NCI-H345 treated with DMSO at 0.1 percent for 48 hours (cell line): ENCODE measurements at regions not wholly inside any gene's neighbourhood (a gene's known extent, or its start where the extent isn't known, plus 50 kb on each side); places are given as distances from the start of the nearest gene placed in this dataset.
"Not testable (repeated sequence)": the region's sequence is repeated elsewhere in the genome, so short reads cannot be mapped to it uniquely, and the experiment has no call there.

Source experiments
- DNase-seq: peaks from one replicate; lab custom pipeline; 2025; ENCODE audit not compliant: unreplicated experiment; lab: John Stamatoyannopoulos, UW

DNA sequence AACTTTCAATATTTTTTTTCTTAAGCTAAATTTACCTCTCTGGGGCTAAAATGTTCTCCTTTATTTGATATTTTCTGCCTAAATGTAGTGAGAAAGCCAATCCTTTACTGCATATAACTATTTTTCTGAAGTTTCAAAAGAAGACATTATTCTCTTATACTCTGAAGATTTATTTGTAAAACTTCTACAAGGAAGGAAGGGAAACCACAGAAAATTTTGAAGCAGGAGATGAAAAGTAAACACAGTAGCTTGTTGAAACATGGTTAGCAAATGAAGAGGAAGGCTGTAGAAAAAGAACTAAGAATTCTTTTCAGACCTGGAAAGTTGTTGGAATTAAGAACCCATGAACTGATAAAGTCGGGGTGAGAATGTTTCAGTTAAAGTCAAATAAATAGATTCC is 330.3 kb downstream of the HGF start:
- DNase-seq: no peak

DNA sequence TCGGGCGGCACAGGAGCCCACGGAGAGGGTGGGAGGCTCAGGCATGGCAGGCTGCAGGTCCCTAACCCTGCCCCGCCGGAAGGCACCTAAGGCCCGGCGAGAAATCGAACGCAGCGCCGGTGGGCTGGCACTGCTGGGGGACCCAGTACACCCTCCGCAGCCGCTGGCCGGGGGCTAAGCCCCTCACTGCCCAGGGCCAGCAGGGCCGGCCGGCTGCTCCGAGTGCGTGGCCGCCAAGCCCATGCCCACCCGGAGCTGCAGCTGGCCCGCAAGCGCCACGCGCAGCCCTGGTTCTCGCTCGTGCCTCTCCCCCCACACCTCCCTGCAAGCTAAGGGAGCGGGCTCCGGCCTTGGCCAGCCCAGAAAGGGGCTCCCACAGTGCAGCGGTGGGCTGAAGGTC is 332.7 kb downstream of the HGF start:
- DNase-seq: not testable (repeated sequence)

DNA sequence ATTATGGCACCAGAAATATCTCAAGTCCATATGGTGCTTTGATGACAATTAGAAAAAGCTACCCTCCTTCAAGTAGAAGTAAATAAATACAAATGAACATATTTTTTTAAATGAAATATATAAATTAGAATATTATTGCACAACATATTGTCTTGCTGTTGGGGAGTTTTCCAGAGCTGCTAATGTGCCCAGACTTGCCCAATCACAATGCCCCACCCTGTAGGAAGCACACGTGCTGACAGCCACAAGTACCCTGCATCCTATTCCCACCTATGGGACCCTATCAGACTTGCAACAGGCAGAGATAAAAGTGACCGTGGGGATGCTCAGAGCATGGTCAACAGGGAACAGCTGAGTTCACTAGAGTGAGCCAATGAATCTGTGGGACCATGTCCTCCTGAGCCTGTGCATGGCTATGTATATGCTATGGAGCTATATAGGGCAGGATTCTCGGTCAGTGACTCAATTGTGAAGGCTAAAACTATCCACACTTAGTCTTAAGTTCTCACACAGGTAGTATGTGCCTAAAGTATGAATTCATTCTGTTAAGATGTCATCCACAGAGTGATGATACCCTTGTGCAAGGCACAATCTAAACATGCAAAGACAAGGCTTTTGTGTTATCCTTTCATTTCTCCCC is 336.0 kb downstream of the HGF start:
- DNase-seq: no peak

DNA sequence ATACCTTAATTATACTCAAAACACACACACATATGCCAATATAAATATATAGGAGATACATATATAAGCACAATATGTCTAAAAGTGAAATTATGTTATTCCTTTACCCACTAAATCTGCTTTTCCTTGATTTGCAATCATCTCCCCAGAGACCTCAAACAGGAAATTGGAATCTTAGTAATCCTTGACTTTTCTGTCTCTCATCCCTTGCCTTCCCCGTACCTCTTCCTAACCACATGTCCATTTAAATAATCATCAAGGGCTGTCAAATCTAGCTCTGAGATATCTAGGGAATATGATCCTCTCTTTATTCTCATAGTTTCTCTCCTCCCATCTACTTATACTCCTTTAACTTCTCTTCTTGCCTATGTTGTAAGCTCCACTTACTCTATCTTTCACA is 336.6 kb downstream of the HGF start:
- no peak for DNase-seq

DNA sequence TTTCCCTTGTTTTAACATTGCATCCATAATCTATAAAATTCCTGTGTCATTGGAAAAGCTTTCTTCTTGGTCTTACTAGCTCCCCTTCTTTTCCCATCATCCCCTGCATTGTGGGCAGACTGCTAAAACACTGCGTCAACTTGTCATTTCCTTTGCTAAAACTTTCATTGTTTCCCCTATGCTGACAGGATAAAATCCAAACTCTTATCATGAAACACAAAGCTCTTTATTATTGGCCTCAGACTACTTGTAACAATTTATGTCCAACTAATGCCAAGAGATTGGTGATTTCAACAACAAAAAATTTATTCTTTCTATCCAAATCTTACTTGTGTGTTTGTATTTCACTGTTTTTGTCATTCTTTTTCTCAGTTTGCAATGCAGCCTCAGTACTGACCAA is 339.1 kb downstream of the HGF start:
- DNase-seq: no peak

DNA sequence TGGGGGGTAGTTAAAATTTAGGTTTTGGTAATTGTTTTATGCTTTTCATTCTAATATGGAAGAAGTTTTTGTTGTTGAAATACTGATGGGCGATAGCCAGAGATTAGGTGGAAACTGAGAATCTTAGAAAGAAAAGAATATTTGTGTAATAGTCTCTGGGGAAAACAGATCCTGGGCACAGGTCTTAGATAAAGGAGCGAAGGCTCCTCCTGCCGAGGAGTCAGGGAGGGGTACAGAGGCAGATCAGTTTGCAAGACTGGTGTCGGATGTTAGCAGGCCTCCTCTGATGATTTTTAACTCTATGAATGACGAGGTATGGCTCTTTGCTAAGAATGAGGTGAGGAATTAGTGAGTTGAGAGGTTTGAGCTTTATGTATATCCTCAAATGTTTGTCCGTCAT is 339.7 kb downstream of the HGF start:
- no peak for DNase-seq

DNA sequence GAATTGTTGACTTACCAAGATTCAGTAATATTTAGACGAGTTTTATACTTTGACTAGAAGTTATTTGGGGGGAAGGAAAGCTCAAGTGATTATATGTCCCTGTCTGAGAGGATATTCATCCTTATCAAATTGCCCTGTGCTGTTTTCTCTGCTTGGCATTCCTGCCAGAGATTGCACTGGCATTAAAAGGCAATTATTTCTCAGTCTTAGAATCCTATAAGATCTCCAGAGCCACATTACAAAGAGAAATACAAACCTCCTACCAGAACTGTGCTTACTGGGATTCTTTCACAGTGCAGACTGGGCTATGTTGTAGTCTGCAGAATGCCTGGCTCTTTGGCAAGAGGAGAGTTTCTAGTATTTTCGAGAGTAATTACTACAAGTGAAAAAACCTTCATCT is 342.4 kb downstream of the HGF start:
- no peak for DNase-seq

DNA sequence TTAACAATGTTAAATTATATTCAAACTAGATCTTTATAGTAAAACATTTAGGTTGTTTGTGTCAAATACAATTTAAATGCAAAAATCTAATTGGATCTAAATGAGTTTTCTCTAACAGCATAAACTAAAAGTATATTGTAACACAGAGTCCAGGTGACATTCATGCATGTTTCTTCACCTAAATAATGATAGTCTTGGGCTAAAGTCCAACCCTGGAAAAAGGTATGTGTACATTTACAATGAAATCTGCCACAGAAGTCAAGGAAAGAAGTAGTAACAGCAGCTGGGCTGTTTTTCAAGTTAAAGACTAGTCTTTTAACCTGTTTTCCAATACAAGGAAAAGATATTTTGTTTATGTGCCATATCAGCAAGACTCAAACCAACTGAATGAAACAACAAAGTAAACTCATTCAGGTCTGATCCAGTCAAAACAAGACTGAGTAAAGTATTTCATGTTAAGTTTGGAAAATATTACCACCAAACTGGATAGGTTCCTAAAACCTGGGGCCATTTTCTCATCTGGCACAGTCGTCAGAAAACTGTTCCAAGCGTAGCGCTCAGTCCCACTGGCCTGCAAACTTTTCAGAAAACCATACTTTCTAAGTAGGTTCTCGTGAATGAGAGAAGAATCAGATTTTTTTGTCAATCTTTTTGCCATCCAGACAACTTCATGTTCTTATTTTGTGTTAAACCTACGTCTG is 349.2 kb downstream of the HGF start:
- DNase-seq: no peak

DNA sequence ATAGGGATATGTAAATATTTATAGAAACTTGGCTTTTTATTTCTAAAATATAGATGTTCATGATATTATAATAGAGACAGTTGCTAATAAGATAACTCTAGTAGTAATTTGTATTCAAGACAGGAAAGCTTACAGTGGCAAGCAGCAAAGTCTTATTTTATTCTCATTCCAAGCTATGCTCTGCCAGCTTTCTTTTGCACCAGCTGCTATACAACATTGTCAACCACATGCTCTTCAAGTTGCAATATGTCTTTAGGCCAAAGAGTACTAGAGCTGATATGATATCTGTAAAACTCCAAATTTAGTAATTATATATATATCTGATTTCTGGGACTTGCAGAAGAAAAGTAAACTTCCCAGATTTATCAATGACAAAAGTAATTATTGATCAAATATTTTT is 350.1 kb downstream of the HGF start:
- no peak for DNase-seq

DNA sequence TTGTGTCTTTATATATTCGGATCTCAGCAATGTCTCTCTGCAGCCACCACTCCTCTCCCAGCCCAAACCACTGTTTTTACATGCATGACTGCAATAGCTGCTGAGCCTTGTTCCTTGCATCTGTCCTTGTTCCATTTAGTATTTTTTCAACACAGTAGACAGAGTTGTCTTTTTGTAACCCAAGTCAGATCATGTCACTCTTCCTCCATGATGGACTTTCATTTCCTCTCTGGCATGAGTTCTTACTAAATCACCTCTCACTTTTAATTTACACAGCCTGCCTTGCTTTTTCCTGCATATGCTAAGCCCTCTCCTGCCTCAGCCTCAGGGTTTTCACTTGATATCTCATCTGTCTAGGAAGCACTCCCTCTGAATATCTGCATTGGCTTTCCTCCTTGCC is 353.2 kb downstream of the HGF start:
- DNase-seq: no peak

DNA sequence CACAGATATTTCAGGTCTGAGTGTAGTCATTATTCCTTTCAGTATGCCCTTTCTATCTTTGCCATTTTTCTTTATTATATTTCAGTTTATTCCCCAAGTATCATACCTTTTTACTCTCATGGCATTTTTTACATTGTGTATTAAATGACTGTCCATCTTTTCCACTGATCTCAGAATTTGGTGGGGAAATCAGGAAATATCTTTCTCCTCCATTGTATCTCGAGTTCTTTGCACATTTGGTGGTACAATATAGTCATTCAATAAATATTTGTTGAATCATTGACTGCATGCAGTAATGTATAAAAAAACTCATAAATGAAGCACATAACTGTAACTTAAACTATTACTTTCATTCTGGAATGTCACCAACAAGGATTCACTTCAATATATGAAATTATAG is 354.7 kb downstream of the HGF start:
- DNase-seq: no peak

DNA sequence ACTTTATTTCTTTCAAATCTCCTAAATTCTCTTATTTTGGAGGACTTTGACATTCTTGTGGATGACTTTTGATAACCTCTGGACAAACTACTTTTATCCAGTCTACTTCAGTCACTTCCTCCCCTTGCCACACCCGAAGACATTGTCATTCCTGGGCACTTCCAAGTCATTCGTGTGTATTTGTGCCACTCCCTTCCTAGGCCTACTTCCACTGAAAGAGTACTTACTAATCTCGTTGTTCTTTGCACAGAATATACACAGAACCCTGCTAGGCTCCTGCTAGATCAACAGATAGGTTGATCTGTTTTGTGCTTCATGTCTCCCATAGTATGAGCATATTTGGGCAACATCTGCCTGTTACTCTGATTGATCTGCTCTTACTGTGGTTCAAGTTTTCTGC is 355.4 kb downstream of the HGF start:
- DNase-seq: no peak

DNA sequence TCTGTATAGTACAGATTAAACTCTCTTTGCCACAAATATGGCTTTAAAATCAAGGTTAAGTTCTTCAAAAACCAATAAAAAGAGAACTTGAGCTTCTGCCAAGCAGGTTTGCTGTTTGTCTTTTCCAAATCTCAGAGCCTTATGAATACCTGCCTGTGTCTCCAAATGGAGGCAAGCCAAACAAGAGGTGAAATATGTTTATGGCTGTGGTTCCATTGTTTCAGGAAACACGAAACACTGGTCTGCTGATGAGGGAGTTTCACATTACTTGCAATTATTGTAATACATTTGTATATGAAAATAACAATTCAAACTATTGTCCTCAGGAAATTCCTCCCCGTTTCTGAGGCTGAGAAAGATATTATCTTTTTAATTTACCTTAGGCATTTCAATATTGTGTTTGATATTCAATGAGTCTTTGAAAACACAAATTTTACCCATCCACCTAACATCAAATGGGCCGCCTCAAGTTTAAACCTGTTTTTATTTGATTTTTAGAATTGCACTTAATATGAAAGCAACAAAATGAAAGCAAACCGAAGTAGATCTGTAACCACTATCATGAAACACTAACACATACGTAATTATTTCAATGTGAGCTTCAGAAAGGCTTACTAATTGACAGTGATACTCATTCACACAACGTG is 359.3 kb downstream of the HGF start:
- no peak for DNase-seq

DNA sequence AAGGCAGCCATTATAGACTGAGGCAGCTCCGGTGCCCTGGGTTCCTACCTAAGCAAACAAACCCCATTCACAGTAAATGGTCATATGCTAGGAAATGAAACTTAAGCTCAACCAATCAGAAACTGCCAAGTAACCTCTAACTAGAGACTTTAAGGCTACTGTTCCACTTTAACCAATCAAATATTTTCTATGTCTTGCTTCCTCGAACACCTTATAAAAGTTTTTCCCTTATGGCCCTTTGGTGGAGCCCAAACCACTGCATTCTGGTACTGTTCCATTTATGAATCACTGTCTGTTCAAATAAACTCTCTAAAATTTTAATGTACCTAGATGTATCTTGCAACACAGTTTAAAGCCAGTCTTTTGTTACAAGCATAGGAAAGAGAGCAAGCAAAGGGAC is 361.1 kb downstream of the HGF start:
- no peak for DNase-seq

DNA sequence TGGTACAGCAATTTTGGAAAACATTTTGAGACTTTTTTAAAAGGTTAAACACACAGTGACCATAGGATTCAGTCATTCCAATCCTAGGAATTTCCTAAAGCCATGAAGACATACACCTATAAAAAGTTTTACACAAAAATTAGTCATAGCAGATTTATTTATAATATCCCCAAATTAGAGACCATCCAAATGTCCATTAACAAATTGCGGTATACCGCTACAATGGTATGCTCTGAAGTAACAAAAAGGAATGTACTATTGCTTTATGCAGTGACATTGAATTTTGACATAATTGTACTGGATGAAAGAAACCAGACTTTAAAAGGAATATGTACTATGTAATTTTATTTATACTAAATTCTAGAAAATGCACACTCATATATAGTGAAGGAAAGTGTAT is 362.8 kb downstream of the HGF start:
- no peak for DNase-seq

DNA sequence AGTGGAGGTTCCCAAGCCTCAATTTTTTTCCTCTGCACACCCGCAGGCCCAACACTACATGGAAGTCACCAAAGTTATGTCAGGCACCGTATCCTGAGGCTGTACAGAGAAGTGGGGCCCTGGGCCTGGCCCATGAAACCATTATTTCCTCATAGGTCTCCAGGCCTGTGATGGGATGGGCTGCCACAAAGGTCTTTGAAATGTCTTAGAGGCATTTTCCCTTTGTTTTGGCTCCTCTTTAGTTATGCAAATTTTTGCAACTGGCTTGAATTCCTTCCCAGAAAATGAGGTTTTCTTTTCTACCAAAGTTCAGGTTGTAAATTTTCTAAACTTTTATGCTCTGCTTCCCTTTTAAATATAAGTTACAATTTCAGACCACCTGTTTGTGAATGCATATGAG is 365.2 kb downstream of the HGF start:
- no peak for DNase-seq

DNA sequence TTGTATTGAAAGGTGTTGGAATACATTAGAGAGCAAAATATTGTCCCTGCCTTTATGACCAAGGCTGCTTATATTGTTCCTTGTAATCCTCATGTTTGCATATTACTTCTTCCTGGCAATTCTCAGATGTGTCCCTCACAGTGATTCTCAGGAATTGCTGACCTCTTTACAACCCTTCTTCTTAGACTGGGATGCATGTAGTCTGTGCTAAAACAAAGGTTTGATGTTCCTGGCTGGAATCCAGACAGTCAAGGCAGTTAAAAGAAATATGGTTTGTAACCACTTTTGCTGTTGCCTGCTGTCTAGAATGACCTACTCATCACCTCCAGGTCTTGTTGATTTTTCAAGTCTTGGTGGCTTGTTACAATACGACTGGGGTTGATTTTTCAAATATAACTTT is 367.6 kb downstream of the HGF start:
- DNase-seq: no peak

DNA sequence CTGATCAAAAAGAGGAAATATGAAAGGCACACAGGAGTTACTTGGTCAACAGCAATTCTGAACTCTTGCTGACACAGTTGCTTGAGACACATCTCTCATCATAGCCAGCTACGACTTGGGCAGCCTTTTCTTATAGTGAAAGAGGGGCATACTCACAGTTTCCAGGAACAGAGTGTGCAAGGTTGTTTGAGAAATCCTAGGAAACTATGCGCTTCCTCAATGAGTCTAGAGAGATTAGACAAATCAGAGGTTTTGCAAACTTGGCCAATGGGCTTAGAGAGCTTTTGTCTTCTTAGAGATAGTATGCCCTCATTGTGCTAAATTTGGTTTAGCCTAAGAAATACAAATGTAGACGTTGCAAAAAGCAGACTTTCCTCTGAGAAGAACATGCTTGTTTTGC is 370.4 kb downstream of the HGF start:
- DNase-seq: no peak

DNA sequence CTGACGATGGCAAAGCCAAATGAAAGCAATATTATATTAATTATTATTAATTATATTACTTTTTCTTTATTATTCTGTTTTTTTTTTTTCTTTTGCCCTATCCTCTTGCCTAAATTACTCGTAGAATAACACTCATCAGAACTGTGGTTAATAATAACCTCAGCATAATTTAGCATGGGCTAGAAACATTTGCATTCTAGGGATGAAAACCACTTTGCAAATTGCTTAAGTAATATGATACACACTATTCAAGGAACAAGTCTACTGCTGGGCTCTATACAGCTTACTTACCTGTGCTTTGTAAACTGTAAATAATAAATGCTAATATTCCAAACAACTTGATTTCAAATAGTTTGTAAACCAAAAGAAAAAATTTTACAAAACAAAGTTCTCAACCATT is 375.8 kb downstream of the HGF start:
- no peak for DNase-seq

DNA sequence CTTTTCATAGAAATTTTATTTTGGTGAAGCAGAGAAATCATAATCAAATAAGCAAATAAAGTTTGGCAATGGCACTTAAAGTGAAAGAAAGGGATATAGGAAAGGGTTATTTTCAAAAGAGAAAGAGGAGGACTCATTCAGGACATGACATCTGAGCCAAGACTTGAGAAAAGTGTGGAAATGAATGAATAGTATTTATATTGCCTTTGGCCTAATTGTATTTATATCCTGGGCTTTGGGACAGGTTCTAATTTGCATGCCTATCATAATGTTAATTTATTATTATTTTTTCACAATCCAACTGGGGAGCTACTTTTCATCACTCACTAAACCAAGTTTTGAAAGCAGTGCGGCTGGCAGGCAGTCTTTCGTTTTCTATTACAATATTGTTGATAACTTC is 376.8 kb downstream of the HGF start:
- no peak for DNase-seq

DNA sequence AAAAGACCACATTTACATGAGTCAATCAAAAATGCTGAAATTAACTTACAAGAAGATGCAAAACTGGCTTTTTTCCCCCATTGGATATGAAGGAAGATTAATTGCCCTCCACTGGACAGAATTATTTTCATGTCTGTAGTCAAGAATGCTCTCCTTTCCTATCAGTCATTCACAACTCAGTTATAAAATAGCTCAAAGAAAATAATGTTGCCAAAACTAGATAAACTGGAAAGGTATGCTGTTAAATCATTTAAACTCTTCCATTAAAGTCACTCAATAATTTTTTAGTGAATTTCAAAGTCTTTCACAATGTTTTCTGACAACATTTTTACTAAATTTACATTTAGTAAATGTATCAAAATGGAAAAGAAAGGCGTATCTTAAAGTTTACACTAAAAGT is 384.5 kb downstream of the HGF start:
- DNase-seq: no peak

DNA sequence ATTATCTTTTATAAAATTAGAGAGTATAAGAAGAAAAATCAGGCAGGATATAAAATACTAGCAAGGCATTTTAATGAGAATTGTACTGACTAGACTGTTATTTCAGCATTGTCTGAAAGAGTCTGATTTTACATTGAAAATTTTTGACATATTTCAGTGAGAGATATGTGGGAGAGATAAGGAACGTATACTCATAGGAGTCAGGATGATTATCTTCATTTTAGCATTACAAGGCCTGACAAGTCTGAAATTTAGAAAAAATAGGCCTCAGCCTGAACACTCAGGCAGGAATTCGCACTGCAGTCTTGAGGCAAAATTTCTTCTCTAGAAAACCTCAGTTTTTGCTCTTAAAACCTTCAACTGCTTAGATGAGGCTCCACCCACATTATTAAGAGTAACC is 386.0 kb downstream of the HGF start:
- DNase-seq: no peak

DNA sequence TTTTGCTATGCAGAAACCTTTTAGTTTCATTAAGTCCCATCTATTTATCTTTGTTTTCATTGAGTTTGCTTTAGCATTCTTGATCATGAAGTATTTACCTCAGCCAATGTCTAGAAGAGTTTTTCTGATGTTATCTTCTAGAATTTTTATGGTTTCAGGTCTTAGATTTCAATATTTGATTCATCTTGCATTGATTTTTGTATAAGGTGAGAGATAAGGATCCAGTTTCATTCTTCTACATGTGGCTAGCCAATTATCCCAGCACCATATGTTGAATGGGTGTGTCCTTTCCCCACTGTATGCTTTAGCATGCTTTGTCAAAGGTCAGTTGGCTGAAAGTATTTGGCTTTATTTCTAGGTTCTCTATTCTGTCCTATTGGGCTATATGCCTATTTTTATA is 395.2 kb downstream of the HGF start:
- DNase-seq: not testable (repeated sequence)
